ENCODE measurements at regions not wholly inside any gene's neighbourhood (a gene's known extent, or its start where the extent isn't known, plus 50 kb on each side); places are given as distances from the start of the nearest gene placed in this dataset.

DNA sequence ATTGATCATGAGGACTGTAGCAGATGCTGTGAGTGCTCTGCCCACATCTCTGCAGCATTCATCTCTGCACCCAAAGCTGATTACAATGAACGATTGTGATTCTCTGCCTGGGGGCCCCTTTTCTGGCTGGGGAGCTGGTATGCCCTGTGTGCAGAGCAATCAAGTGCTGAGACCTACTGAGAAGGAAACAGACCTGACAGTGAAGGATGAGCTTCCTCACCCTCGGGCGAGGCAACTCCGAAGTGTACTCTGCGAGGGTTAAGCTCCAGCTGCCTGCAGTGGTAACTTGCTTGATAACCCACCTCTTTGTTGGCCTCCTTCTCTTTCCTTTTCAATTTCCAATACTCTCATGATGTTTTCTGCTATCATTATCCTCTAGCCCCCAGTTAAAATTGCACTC, 56.0 kb upstream of the ADRA1D start:
- TF ChIP-seq CTCF (IDR thresholded peaks at IDR 0.05), result no peak
- no peak for TF ChIP-seq MAZ (IDR thresholded peaks at IDR 0.05; ENCODE audit: borderline replicate concordance, low read depth, low read length)
- TF ChIP-seq MYC (IDR thresholded peaks at IDR 0.05; ENCODE audit: borderline replicate concordance, low read length), result no peak

Measured in A549 (cell line).